ENCODE measurements at regions not wholly inside any gene's neighbourhood (a gene's known extent, or its start where the extent isn't known, plus 50 kb on each side); places are given as distances from the start of the nearest gene placed in this dataset.

- TF ChIP-seq EZH2phosphoT487 (IDR thresholded peaks at IDR 0.05; ENCODE audit: borderline replicate concordance) (no peak), CTCF (conservative IDR thresholded peaks at IDR 0.05; ENCODE audit: low read length) (no peak)
- Histone ChIP-seq H3K27me3 (ENCODE audit: insufficient read depth, low read length, poor library complexity, severe bottlenecking) (no peaks in the 10 kb centered on the region), H3K36me3 (ENCODE audit: insufficient read depth, low read length) (no peaks in the 10 kb centered on the region), H3K4me3 (ENCODE audit: low read length, poor library complexity, severe bottlenecking) (no peak overlapping the region), H3F3A (ENCODE audit: low read depth) (no peaks in the 10 kb centered on the region), H4K20me1 (ENCODE audit: insufficient read depth, low read length, poor library complexity, severe bottlenecking) (no peaks in the 10 kb centered on the region), H2AFZ (ENCODE audit: low read length) (no peak overlapping the region), H3K9me3 (ENCODE audit: insufficient read depth, low read depth, low read length) (no peaks in the 10 kb centered on the region), H3K9me2 (replicated peaks; ENCODE audit: low read depth, low read length) (no peaks in the 10 kb centered on the region), H3K9ac (ENCODE audit: low read depth, low read length, poor library complexity, severe bottlenecking) (no peak overlapping the region), H3K79me2 (ENCODE audit: insufficient read depth, low read length) (no peaks in the 10 kb centered on the region), H3K4me2 (ENCODE audit: low read depth, low read length, poor library complexity, severe bottlenecking) (no peak overlapping the region), H3K4me1 (ENCODE audit: insufficient read depth, low read length, poor library complexity, severe bottlenecking) (no peaks in the 10 kb centered on the region)
Observed at GRCh38 chr13:39253774-39254173, 215.5 kb downstream of the NHLRC3 start.

- Histone ChIP-seq H2AFZ (ENCODE audit: low read length) (0 out of 2 replicates have a peak overlapping the region, but pooled peaks have one; percentile 7), H3F3A (ENCODE audit: low read depth) (no peaks in the 10 kb centered on the region), H4K20me1 (ENCODE audit: insufficient read depth, low read length, poor library complexity, severe bottlenecking) (no peaks in the 10 kb centered on the region), H3K4me1 (ENCODE audit: insufficient read depth, low read length, poor library complexity, severe bottlenecking) (no peaks in the 10 kb centered on the region), H3K9me3 (ENCODE audit: insufficient read depth, low read depth, low read length) (no peaks in the 10 kb centered on the region), H3K9ac (ENCODE audit: low read depth, low read length, poor library complexity, severe bottlenecking) (no peak overlapping the region), H3K79me2 (ENCODE audit: insufficient read depth, low read length) (no peaks in the 10 kb centered on the region), H3K27me3 (ENCODE audit: insufficient read depth, low read length, poor library complexity, severe bottlenecking) (no peaks in the 10 kb centered on the region), H3K4me3 (ENCODE audit: low read length, poor library complexity, severe bottlenecking) (no peak overlapping the region), H3K4me2 (ENCODE audit: low read depth, low read length, poor library complexity, severe bottlenecking) (no peak overlapping the region), H3K9me2 (replicated peaks; ENCODE audit: low read depth, low read length) (no peaks in the 10 kb centered on the region), H3K36me3 (ENCODE audit: insufficient read depth, low read length) (no peaks in the 10 kb centered on the region)
- no peak for TF ChIP-seq CTCF (conservative IDR thresholded peaks at IDR 0.05; ENCODE audit: low read length)
- TF ChIP-seq EZH2phosphoT487 (IDR thresholded peaks at IDR 0.05; ENCODE audit: borderline replicate concordance) = no peak
Observed at GRCh38 chr13:39254601-39255000, 216.3 kb downstream of the NHLRC3 start.

GRCh38 chr13:39257642-39258041 is 219.4 kb downstream of the NHLRC3 start:
- no peaks in the 10 kb centered on the region for H4K20me1 ChIP-seq (ENCODE audit: insufficient read depth, low read length, poor library complexity, severe bottlenecking)
- H2AFZ ChIP-seq (ENCODE audit: low read length) = no peak overlapping the region
- H3K4me3 ChIP-seq (ENCODE audit: low read length, poor library complexity, severe bottlenecking) = no peak overlapping the region
- H3K9me3 ChIP-seq (ENCODE audit: insufficient read depth, low read depth, low read length) = no peaks in the 10 kb centered on the region
- no peaks in the 10 kb centered on the region for H3F3A ChIP-seq (ENCODE audit: low read depth)
- no peaks in the 10 kb centered on the region for H3K9me2 ChIP-seq (replicated peaks; ENCODE audit: low read depth, low read length)
- H3K4me1 ChIP-seq (ENCODE audit: insufficient read depth, low read length, poor library complexity, severe bottlenecking) = no peaks in the 10 kb centered on the region
- TF ChIP-seq EZH2phosphoT487 (IDR thresholded peaks at IDR 0.05; ENCODE audit: borderline replicate concordance) = no peak
- TF ChIP-seq CTCF (conservative IDR thresholded peaks at IDR 0.05; ENCODE audit: low read length) = no peak
- no peak overlapping the region for H3K9ac ChIP-seq (ENCODE audit: low read depth, low read length, poor library complexity, severe bottlenecking)
- H3K36me3 ChIP-seq (ENCODE audit: insufficient read depth, low read length) = no peaks in the 10 kb centered on the region
- no peaks in the 10 kb centered on the region for H3K27me3 ChIP-seq (ENCODE audit: insufficient read depth, low read length, poor library complexity, severe bottlenecking)
- no peaks in the 10 kb centered on the region for H3K79me2 ChIP-seq (ENCODE audit: insufficient read depth, low read length)
- H3K4me2 ChIP-seq (ENCODE audit: low read depth, low read length, poor library complexity, severe bottlenecking) = no peak overlapping the region

Data from Loucy (cell line).